Bone marrow (tissue), 2 donors: ENCODE measurements at regions not wholly inside any gene's neighbourhood (a gene's known extent, or its start where the extent isn't known, plus 50 kb on each side); places are given as distances from the start of the nearest gene placed in this dataset.

Experiments used
- DNase-seq, 2 donors: peaks; one replicate each; lab custom pipeline; 2025; lab: John Stamatoyannopoulos, UW

DNA sequence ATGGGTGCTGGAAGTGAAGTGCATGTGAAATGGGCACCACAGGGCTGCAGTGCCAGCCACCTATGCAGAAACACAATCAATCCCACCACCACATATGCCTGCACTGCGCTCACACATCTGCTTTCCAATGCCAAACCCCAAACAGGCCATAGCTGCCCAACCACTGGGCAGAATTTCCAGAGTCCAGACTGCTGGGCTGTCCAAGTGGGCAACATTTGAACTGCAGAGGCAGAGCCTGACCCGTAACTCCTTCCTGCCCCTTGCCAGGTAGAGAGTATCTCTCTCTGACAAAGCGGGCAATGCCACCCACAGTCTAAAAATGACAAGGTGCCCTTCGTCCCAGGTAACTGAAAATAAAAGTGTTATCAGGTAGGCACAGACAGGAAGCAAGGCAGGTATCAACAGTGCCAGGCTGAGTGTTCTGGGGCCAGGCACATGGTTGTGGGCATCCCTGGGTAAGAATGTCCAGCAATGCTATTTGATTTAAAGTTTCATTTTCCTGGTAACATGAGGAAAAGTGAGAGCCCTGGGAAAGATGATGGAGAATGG is 79.5 kb downstream of the FOXA2 start:
- DNase-seq, result no peak

- DNase-seq, result no peak
These were observed 80.8 kb downstream of the FOXA2 start for GRCh38 chr20:22503577-22503976.

GRCh38 chr20:22502731-22503191 is 81.6 kb downstream of the FOXA2 start:
- DNase-seq, result no peak

GRCh38 chr20:22501566-22502344 is 82.6 kb downstream of the FOXA2 start:
- no peak for DNase-seq

GRCh38 chr20:22501034-22501433 is 83.3 kb downstream of the FOXA2 start:
- DNase-seq, result no peak

- no peak for DNase-seq
These were observed 84.7 kb downstream of the FOXA2 start for GRCh38 chr20:22499515-22500166.

GRCh38 chr20:22496817-22497216 is 87.6 kb downstream of the FOXA2 start:
- DNase-seq, result no peak

- no peak for DNase-seq
These were observed 88.6 kb downstream of the FOXA2 start for GRCh38 chr20:22495789-22496188.

GRCh38 chr20:22495172-22495571 is 89.2 kb downstream of the FOXA2 start:
- no peak for DNase-seq

DNA sequence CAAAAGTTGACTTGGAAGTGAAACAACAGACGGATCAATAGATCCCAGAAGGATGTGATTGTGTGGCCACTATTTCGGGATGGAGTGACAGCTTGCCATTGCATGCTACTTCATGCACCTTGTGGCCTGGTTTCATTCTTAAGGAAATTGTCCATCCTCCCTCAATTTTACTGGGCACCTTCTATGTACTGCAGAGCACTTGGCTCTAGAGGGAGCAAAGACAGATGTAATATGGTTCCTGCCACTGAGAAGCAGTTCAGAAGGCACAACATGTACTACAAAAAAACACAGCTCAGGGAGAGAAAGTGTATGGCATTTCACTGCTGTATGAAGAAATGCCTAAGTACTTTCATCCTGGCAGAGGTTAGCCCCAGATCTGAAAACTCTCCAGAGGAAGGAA is 91.9 kb downstream of the FOXA2 start:
- DNase-seq, result no peak

DNA sequence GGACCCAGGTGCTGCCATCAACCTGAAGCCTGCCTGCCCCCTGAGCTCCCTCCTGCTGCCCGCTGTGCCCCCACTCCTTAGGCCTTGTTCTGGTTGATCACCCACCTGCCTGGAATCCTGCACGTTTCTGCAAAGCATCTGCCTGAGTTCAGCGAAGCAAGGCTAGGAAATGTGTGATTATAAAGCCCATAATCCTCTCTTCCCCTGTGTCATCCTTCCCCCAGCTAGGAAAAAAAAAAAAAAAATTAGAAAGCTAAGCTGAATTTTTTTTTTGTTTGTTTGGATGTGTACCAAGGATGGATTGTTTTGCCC is 93.2 kb downstream of the FOXA2 start:
- DNase-seq, result no peak

GRCh38 chr20:22490287-22491193 is 93.8 kb downstream of the FOXA2 start:
- no peak for DNase-seq

DNA sequence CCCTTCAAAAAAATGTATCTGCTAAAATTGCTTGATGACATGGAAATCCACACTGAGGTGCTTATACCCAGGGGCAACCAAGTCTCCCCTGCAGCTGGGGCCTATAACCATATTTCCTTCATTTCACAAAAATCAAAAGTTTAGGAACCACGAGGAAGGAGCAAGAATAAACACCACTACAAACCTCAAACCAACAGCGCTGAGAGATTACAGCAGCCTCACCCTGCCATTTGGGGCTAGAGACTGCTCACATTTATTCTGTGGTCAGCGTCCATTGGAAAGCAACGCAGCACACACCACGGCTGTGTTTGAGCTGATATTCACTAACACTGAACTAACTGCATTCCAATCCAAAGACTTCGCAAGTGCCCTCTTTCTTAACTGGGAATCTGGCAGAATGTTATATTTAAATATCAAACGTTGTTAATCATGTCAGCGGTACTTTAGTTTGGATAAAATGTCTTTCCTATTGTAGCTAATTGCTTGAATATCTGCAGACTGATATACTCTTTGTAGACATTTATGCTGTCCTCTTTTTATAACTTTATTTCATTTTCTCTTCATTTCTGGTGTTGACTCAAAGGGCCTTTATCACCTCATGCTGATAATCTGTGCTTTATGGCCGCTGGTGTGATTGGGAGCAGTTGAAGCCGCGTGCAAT is 94.6 kb downstream of the FOXA2 start:
- no peak for DNase-seq

DNA sequence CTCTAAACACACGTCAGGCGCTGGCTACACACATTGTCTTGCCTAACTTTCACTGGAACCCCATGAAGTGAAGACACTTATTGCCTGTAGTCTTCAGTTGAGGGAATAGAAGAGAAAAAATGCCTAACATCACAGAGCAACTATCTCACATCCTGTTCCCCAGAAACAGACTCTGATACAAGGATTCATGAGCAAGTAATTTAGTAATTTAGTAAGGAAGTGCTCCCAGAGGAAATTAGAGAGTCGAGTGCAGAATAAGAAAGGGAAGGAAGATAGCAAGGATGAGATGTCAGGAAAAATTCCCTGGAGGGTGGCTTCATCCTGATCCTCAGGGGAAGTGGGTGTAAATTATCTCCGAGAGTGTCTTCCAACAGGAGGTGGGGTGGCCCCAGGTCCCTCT is 104.0 kb downstream of the FOXA2 start:
- no peak for DNase-seq

DNA sequence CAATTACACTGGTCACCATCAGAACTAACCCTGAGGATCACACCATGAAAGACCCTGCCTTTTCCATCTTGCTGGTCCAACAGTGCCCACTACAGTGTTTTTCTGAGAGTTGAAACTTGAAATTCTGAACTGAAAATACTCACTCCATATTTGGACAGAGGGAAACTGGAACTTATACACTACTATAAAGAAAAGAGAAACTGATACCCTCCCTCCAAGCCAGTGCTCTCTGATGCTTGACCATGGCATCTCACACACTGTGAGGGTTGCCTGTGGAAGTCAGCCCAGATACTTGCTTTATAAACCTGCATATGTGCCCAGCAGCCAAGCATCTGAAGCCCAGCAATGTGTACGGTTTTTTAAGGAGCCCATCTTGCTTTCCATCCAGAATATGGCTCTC is 108.7 kb downstream of the FOXA2 start:
- DNase-seq, result no peak

DNA sequence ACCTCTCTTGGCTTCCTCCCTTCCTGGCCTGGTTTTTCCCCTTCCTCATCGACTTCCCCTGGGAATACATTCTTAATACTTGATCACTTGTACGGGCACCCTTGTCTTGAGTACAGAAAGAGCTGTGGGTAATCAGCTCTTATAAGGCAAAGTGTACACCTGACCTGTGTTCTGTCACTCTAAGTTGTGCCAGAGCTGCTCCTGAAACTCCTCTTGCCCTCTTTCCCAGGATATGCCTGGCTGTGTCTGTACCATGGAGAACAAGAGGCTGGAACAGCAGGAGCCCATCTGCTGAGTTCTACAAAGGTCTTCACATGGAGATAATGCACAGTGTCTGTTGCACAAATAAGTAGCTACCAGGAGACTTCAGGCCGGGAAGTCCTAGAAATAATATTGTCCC is 110.1 kb downstream of the FOXA2 start:
- no peak for DNase-seq

DNA sequence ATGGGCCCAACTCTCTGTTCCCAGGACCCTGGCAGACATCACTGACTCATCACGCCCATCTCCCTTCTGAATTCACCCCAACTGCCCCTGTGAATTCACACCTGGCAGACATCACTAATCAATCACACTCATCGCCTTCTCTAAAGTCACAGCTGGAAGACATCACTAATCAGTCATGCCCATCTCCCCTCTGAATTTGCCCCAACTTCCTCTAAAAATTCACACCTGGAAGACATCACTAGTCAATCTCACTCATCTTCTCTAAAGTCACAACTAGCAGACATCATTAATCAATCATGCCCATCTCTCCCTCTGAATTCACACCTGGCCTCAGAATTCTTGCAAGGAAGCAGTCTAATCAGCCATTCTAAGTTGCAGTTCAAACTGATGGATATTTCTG is 111.1 kb downstream of the FOXA2 start:
- DNase-seq, result no peak

GRCh38 chr20:22472447-22473100 is 111.8 kb downstream of the FOXA2 start:
- DNase-seq, result no peak

GRCh38 chr20:22471156-22471836 is 113.1 kb downstream of the FOXA2 start:
- DNase-seq, result no peak

- DNase-seq, result no peak
These were observed 113.7 kb downstream of the FOXA2 start for GRCh38 chr20:22470620-22471026.
